GM12878 (cell line): ENCODE measurements at regions not wholly inside any gene's neighbourhood (a gene's known extent, or its start where the extent isn't known, plus 50 kb on each side); places are given as distances from the start of the nearest gene placed in this dataset.

Experiments
- CBFB ChIP-seq: IDR thresholded peaks from 2 replicates; pipeline ENCODE4 v1.6.1; 2016; ENCODE audit warnings: antibody characterized with exemption, low read depth
- CHD4 ChIP-seq: fragments of 200-600 bp; sonication (generic); IDR thresholded peaks from 2 replicates; pipeline ENCODE4 v1.6.1; 2016; ENCODE audit warnings: mild to moderate bottlenecking
- HDAC2 ChIP-seq: fragments of 200-600 bp; sonication (generic); IDR thresholded peaks from 2 replicates; pipeline ENCODE4 v1.6.1; 2017
- MXI1 ChIP-seq: fragments of 150-350 bp; IDR thresholded peaks from 2 replicates; pipeline ENCODE4 v1.6.1; 2011; ENCODE audit warnings: low read depth, mild to moderate bottlenecking, inconsistent platforms, low read length, improper control_type of control experiment
- MYC ChIP-seq: IDR thresholded peaks from 2 replicates; pipeline ENCODE4 v1.6.1; 2011; ENCODE audit warnings: mild to moderate bottlenecking, low read length, moderate library complexity, inconsistent platforms; ENCODE audit not compliant: insufficient read depth, insufficient replicate concordance, insufficient read length, severe bottlenecking
- RAD21 ChIP-seq: IDR thresholded peaks from 2 replicates; pipeline ENCODE4 v1.6.1; 2011; ENCODE audit warnings: mild to moderate bottlenecking, low read depth, low read length, moderate library complexity; ENCODE audit not compliant: insufficient read depth
- TF ChIP-seq, protein P1 (sequence below), 3 experiments: IDR thresholded peaks in 2 of 3; conservative IDR thresholded peaks in 1 of 3; 2 replicates each; pipeline ENCODE4 v1.5.1; 2011; ENCODE audit warnings: low read depth in 3 of 3, low read length in 3 of 3, mild to moderate bottlenecking in 3 of 3, control low read depth in 2 of 3, moderate library complexity in 2 of 3, inconsistent platforms in 1 of 3, mixed read lengths in 1 of 3; ENCODE audit not compliant: control insufficient read depth in 2 of 3, insufficient read depth in 1 of 3; ENCODE audit errors: extremely low read depth in 1 of 3

DNA sequence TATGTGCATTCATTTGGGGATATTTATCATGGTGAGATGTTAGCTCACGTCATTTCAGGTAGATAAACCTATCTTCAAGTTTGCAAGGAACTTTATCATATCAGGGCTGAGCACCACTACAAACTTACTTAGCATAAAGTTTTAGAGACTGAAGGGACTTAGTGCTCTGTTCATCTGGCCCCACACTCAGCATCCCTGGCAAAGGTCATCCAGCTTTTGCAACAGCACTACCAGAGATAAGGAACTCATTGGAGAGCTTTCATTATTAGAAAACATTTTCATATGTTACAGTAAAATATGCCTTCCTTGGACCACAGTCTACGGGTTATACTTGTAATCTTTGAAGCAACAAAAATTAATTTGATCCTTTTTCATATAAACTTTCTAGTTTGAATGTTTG is 263.4 kb downstream of the POU4F1 start:
- TF ChIP-seq CBFB (no peak), MYC (no peak), CHD4 (no peak), RAD21 (no peak), MXI1 (no peak), HDAC2 (no peak)
- TF ChIP-seq, protein P1, sequence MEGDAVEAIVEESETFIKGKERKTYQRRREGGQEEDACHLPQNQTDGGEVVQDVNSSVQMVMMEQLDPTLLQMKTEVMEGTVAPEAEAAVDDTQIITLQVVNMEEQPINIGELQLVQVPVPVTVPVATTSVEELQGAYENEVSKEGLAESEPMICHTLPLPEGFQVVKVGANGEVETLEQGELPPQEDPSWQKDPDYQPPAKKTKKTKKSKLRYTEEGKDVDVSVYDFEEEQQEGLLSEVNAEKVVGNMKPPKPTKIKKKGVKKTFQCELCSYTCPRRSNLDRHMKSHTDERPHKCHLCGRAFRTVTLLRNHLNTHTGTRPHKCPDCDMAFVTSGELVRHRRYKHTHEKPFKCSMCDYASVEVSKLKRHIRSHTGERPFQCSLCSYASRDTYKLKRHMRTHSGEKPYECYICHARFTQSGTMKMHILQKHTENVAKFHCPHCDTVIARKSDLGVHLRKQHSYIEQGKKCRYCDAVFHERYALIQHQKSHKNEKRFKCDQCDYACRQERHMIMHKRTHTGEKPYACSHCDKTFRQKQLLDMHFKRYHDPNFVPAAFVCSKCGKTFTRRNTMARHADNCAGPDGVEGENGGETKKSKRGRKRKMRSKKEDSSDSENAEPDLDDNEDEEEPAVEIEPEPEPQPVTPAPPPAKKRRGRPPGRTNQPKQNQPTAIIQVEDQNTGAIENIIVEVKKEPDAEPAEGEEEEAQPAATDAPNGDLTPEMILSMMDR (IDR thresholded peaks at IDR 0.05 in 2 of 3, conservative IDR thresholded peaks at IDR 0.05 in 1 of 3; ENCODE audit: control insufficient read depth in 2 of 3, extremely low read depth in 1 of 3, insufficient read depth in 1 of 3, low read depth in 3 of 3, low read length in 3 of 3) = no peak
